Right cardiac atrium (tissue), 5 donors: ENCODE measurements at regions not wholly inside any gene's neighbourhood (a gene's known extent, or its start where the extent isn't known, plus 50 kb on each side); places are given as distances from the start of the nearest gene placed in this dataset.
A peak's percentile ranks its signal among the peaks of the same experiment; 100 is the strongest.

Experiments
- ATAC-seq, 2 donors: fragments of 200-7000 bp; cut with Tn5 transposase; one replicate each; pipeline versions ENCODE4 v1.8.0 to v1.9.1; 2020; ENCODE audit warnings: moderate library complexity in 2 of 2, mild to moderate bottlenecking in 1 of 2
- DNase-seq, 3 donors: peaks; one replicate each; pipeline ENCODE4 v3.0.0-alpha.2; 2020
- H3K27ac ChIP-seq: one replicate; pipeline ENCODE4 v1.5.1; 2013; ENCODE audit warnings: mild to moderate bottlenecking, low read length, control low read depth, moderate library complexity
- H3K27me3 ChIP-seq: one replicate; pipeline ENCODE4 v1.6.1; 2013; ENCODE audit not compliant: control insufficient read depth, insufficient read depth
- H3K4me1 ChIP-seq: one replicate; pipeline ENCODE4 v1.6.1; 2013; ENCODE audit warnings: low read length; ENCODE audit not compliant: control insufficient read depth, insufficient read depth
- H3K4me3 ChIP-seq: one replicate; pipeline ENCODE4 v1.5.1; 2013; ENCODE audit warnings: low read length, control low read depth
- H3K9me3 ChIP-seq: one replicate; pipeline ENCODE4 v1.6.1; 2013; ENCODE audit warnings: low read length; ENCODE audit not compliant: control insufficient read depth
- WGBS: extraction: QIAGEN DNeasy Blood & Tissue Kit; methylation state at CpG from one replicate; pipeline ENCODE4 v1.1.7; 2013; 5-methylcytosine and 5-hydroxymethylcytosine counted together
- intact Hi-C, 4 donors: fragments of 100-400 bp; cut with DNase I; formaldehyde crosslinking; loops; one replicate each; pipeline versions ENCODE4 v1.11.0 to v1.14.0; 2022 to 2023
- donor health status: healthy with polysubstance abuse.
- donor health status: DM: no; HTN: yes; CAD: no.
- donor health status: DM: no; HTN: no; CAD: no.
- donor health status: DM: no; HTN: yes; CAD: no; lungs with severe emphysema.
- donor health status: DM: yes; HTN: yes; CAD: no.

DNA sequence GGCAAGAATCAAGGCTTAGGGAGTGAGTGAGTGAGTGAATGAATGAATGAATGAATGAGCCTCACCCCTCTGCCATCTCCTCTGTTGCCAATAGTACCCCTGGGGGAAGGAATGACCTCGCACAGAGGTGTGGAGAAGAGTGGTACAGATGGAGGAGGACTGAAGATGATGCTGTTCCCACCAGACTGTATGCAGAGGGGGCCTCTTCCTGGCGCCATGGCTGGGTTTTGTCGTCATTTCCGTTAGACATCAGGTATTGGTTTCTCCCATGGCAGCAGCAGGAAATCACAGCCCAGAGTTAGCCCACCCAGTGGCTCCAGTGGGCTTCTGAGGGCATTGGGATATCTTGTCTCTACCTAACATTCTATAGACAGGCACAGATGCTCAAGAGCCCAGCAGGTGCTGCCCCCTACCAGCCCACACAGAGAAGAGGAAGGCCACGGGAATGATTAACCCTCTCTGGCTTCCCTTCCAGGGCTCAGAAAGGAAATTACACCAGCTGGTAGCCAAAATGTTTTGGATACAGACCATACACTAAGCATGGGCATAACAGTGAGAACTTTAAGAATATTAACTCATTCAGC is 109.8 kb upstream of the SLC6A11 start:
- intact Hi-C loops = no loop called here
- H3K4me3 ChIP-seq = no peak overlapping the region
- ATAC-seq = no peak
- H3K9me3 ChIP-seq = no peaks in the 10 kb centered on the region
- no peaks in the 10 kb centered on the region for H3K27me3 ChIP-seq
- WGBS = 34% methylated on average over 5 of the region's 5 CpGs
- H3K4me1 ChIP-seq = no peaks in the 10 kb centered on the region
- no peak overlapping the region for H3K27ac ChIP-seq
- no peak for DNase-seq

DNA sequence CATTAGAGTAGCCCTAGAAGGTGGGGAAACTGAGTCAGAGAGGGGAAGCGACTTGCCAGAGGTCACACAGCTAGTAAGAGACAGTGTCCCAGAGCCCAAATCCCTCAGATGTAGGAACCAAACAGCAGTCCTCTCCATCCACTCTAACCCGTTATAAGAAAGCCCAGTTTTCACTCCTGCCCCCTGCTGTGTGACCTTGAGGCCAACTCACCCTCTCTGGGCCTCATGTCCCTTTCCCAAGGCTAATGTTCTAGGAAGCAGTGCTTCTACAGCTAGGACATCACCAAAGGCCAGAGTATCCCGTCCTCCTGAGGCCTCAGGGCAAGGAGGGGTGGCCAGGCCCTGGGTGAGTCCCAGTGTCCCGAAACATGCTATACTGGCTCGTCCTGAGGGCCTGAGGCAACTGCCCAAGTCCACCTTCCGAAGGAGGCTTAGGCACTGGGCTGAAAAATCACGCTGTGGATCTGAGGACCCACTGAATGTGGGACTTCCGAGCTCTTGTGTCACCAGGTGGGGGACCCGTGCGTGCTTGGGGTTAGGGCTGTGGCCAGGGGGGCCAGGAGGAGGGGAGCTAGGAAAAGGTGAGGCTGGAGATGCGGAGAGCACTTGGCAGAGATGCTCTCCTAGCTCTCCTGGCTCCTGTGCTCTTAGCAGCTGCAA is 109.2 kb upstream of the SLC6A11 start:
- intact Hi-C loops = no loop called here
- no peak for ATAC-seq
- no peak overlapping the region for H3K27ac ChIP-seq
- no peaks in the 10 kb centered on the region for H3K4me1 ChIP-seq
- DNase-seq = no peak
- H3K9me3 ChIP-seq = no peaks in the 10 kb centered on the region
- H3K27me3 ChIP-seq = no peaks in the 10 kb centered on the region
- no peak overlapping the region for H3K4me3 ChIP-seq
- WGBS = 39% methylated on average over 11 of the region's 11 CpGs

DNA sequence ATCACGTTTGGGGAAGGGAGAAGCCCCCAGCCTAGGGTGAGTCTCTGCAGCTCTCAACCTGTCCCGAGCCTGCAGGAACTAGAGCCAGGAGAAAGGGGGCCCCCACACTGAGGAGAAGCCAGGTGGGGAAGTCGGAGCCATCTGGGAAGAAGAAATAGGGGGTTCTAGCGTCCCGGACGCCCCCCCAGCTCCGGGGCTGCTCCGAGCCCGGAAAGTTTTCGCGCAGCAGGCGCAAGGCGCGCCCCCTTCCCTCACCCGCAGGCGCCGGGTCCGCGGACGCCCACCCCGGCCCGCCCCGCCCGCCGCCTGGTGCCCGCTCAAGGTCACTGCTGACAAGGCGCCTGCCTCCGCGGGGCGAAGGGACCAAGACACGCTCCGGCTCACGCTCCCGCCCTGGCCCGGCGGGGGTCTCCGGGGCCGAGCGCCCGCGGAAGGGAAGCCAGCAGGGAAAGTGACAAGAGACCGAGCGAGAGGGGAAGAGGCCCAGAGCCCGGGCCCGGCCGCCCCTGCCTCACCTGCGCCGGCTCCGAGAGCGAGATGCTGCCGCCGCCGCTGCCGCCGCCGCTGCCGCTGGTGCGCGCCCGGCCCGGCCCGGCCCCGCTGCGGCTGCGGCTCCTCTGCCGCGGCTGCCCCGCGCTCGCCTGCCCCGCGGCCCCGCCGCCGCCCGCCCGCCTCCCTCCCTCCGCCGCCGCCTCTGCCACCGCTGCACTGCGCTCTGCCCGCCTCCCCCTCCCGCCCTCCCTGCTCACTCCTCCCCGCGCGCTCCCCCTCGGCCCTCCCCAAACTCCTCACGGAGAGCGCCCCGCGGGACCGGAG is 108.4 kb upstream of the SLC6A11 start:
- H3K4me3 ChIP-seq = peak overlapping the region; percentile 39
- no peak overlapping the region for H3K27ac ChIP-seq
- no peaks in the 10 kb centered on the region for H3K9me3 ChIP-seq
- no peaks in the 10 kb centered on the region for H3K27me3 ChIP-seq
- no peak for DNase-seq
- H3K4me1 ChIP-seq = no peaks in the 10 kb centered on the region
- intact Hi-C loops = no loop called here
- WGBS = 1% methylated on average over 84 of the region's 93 CpGs
- ATAC-seq = no peak

DNA sequence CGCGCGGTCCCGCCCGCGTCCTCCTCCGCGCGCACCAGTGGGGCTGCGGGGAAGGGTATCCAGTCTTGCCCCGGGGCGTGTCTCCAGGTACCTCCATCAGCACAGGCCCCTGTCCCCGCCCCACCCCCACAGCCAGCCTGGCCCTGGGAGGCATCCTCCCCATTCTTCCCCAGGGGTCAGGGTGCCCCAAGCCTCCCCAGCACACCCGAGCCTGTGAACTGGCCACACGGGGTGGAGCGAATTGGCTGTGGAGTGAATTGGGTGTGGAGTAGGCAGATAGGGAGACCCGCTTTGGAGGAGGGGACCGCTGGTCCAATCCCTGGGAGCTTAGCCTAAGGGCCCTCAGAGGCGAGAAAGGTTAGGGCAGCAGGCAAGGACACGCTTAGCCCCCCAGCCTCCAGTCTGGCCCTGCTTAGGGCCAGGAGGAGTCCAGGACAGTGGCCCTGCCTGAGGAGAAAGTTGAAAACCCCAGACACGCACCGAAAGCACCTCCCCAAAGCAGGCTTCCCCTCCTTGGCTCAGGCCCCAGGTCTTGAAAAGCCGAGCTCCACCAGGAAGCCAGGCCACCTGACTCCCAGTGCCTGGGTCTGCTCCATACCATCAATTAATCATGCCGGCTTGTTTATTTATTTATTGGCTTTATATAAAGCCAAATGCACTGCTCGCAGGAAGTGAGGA is 107.7 kb upstream of the SLC6A11 start:
- H3K4me1 ChIP-seq = no peaks in the 10 kb centered on the region
- intact Hi-C loops = no loop called here
- ATAC-seq = peak in 1 of 2 donors; percentile 14
- no peaks in the 10 kb centered on the region for H3K9me3 ChIP-seq
- H3K27ac ChIP-seq = no peak overlapping the region
- no peaks in the 10 kb centered on the region for H3K27me3 ChIP-seq
- peak overlapping the region; percentile 39 for H3K4me3 ChIP-seq
- DNase-seq = peak in 1 of 3 donors; percentile 43
- 15% methylated on average over 25 of the region's 25 CpGs for WGBS

DNA sequence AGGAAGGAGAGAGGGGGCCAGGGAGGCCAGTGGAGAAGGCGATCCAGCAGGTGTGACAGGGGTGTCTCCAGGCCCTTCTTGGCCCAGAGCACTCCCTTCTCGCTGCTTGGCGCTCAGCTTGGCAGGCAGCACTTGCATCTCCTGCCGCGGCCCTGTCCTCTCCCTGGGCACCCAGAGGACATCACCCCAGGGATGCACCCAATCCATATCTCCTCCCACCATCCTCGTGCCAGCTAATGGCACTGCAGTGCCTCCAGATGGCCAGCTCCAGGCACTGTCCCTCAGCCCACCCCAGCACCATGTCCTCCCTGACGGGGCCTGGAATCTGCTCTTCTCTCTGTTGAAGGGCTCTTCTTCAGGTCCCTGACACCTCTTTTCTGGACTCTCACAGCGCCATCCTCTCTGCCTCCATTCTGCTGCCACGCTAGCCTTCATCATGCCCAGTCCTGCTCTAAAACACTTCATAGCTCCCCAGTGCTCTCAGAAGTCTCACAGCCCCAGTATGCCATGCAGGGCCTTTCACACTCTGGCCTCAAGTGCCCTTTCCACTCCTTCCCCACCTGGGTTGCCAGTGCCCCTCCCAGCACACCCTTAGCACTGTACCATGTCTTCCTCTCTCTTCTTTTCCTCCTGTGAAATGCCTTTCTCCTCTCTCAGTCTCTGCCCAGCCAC is 106.8 kb upstream of the SLC6A11 start:
- intact Hi-C loops = no loop called here

DNA sequence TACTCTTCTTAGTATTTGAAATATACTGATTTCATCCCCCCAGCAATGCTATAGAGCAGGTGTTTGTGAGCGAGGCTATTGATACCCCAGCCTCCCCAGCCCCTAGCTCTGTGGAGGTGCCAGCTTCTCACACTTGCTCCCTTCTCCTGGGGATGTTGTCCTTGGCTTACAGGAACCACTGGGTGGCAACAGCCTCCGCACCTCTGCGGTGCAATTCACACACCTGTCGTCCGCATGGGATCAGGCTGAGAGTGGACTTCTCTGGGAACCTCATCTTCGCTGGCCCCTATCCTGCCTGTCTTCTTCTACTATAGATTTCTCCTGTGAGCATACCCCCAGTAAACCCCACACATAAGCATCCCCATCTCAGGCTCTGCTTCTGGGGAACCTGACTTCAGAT is 103.9 kb upstream of the SLC6A11 start:
- Histone ChIP-seq H3K4me3 (no peak overlapping the region), H3K4me1 (no peaks in the 10 kb centered on the region), H3K9me3 (no peaks in the 10 kb centered on the region), H3K27ac (no peak overlapping the region), H3K27me3 (no peaks in the 10 kb centered on the region)
- no peak for ATAC-seq
- DNase-seq = no peak
- intact Hi-C loops = no loop called here
- 58% methylated on average over 6 of the region's 6 CpGs for WGBS

More for the DNA sequence above, 106.8 kb upstream of the SLC6A11 start:
- WGBS = 69% methylated on average over 9 of the region's 9 CpGs
- H3K4me1 ChIP-seq = no peaks in the 10 kb centered on the region
- no peak overlapping the region for H3K4me3 ChIP-seq
- DNase-seq (no peak), ATAC-seq (no peak)
- no peak overlapping the region for H3K27ac ChIP-seq
- no peaks in the 10 kb centered on the region for H3K27me3 ChIP-seq
- H3K9me3 ChIP-seq = no peaks in the 10 kb centered on the region

DNA sequence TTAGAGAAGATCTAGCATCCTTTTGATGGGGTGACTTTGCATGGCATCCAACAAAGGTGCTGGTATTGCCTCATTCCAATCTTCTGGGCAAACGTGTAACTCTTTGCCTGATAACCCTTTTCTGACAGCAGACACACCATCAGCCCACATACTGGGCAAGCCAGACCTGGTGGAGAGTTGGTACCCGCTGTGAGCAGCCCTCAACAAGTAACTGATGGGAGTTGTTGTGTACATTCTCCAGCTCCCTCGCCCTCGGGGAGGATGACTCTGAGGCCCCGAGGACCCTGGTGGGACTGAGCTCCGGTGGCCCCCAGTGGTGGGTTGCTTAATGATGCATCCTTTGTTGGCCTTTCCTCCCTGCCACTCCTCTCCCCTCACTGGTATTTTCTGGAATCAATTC is 102.4 kb upstream of the SLC6A11 start:
- intact Hi-C loops = no loop called here
- Histone ChIP-seq H3K9me3 (no peaks in the 10 kb centered on the region), H3K27me3 (no peaks in the 10 kb centered on the region), H3K27ac (no peak overlapping the region), H3K4me3 (no peak overlapping the region), H3K4me1 (no peaks in the 10 kb centered on the region)
- ATAC-seq = no peak
- 55% methylated on average over 6 of the region's 6 CpGs for WGBS
- DNase-seq = no peak

DNA sequence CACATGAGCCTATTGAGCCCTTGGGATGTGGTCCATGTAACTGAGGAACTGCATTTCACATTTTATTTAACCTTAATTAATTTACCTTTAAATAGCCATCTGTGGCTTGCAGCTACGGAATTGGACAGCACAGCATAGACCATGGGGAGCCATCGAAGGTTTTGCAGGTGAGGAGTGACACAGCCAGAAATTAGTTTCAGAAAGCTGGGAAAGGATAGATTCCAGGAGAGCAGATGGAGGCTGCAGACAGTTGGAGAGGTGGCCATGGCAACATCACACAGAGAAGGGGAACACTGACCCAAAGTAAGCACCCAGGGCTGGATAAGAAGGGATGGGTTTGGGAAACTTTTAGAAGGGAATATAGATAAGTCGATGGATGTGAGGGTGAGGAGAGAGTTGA is 100.1 kb upstream of the SLC6A11 start:
- intact Hi-C loops = no loop called here
- no peak for ATAC-seq
- H3K9me3 ChIP-seq = no peaks in the 10 kb centered on the region
- no peak for DNase-seq
- H3K27me3 ChIP-seq = no peaks in the 10 kb centered on the region
- H3K4me3 ChIP-seq = no peak overlapping the region
- WGBS = 86% methylated on average over 3 of the region's 3 CpGs
- no peak overlapping the region for H3K27ac ChIP-seq
- H3K4me1 ChIP-seq = no peaks in the 10 kb centered on the region

DNA sequence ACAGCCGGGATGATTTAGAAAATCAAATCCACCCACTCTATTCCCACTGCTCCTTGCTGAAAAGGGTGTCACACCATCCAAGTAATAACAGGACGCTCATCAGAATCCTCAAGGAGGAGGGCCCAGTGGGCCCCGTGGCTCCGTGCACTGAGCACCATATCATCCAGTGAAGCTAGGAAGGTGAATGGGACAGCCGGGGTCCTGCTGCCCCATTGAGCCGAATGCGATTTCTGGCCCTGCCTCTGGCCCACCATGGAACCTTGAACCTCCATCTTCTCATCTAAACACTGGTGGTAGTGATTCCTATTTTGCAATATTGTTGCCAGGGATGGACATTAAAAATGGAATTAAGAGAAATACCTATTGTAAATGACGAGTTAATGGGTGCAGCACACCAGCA is 99.1 kb upstream of the SLC6A11 start:
- intact Hi-C loops = no loop called here
- Histone ChIP-seq H3K4me3 (no peak overlapping the region), H3K9me3 (no peaks in the 10 kb centered on the region), H3K27me3 (no peaks in the 10 kb centered on the region), H3K27ac (no peak overlapping the region), H3K4me1 (no peaks in the 10 kb centered on the region)
- ATAC-seq = no peak
- DNase-seq = no peak
- 84% methylated on average over 8 of the region's 8 CpGs for WGBS

DNA sequence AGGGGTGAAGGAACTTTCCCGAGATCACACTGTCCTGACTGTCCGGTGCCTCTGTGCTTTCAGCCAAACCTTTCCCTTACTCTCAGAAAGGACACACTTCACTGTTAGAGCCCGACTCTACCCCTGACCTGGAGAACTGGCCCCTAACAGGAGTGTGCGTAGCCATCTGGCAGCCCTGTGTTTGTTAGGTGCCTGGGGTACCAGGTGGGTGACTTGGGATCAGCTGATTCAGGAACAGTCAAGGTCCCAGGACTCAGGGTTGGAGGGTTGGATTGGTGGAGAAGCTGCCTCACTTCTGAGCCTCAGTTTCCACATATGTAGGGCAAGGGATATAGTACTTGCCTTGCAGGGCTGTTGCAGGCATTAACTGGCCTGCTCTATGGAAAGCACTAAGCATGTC is 98.3 kb upstream of the SLC6A11 start:
- Histone ChIP-seq H3K27ac (no peak overlapping the region), H3K9me3 (no peaks in the 10 kb centered on the region), H3K4me1 (no peaks in the 10 kb centered on the region), H3K4me3 (no peak overlapping the region), H3K27me3 (no peaks in the 10 kb centered on the region)
- DNase-seq (no peak), ATAC-seq (no peak)
- intact Hi-C loops = no loop called here
- 83% methylated on average over 4 of the region's 4 CpGs for WGBS
